Germinal center (tissue), 1 donor: ENCODE measurements at regions not wholly inside any gene's neighbourhood (a gene's known extent, or its start where the extent isn't known, plus 50 kb on each side); places are given as distances from the start of the nearest gene placed in this dataset.
A peak's percentile ranks its signal among the peaks of the same experiment; 100 is the strongest.

Source experiments
- DNase-seq: peaks from one replicate; pipeline ENCODE4 v3.0.0; 2012; ENCODE audit warnings: mixed read lengths, low spot score

- DNase-seq = no peak
These were observed 412.5 kb downstream of the LRATD1 start for GRCh38 chr2:15045054-15045453.

- no peak for DNase-seq
These were observed 414.7 kb downstream of the LRATD1 start for GRCh38 chr2:15047184-15047583.

- DNase-seq = no peak
These were observed 415.5 kb downstream of the LRATD1 start for GRCh38 chr2:15048000-15048399.

GRCh38 chr2:15049096-15049993 lies 416.8 kb downstream of the LRATD1 start:
- no peak for DNase-seq

GRCh38 chr2:15050483-15050882 lies 418.0 kb downstream of the LRATD1 start:
- DNase-seq = no peak

GRCh38 chr2:15053542-15053941 lies 421.0 kb downstream of the LRATD1 start:
- no peak for DNase-seq

- DNase-seq = peak; percentile 12
These were observed 425.7 kb downstream of the LRATD1 start for GRCh38 chr2:15058015-15058720.

- no peak for DNase-seq
These were observed 426.2 kb downstream of the LRATD1 start for GRCh38 chr2:15058721-15059157.

GRCh38 chr2:15059870-15060512 lies 427.5 kb downstream of the LRATD1 start:
- no peak for DNase-seq

GRCh38 chr2:15061268-15061667 lies 428.8 kb downstream of the LRATD1 start:
- DNase-seq = no peak

GRCh38 chr2:15066138-15066537 lies 433.6 kb downstream of the LRATD1 start:
- DNase-seq = no peak

- DNase-seq = no peak
These were observed 436.6 kb downstream of the LRATD1 start for GRCh38 chr2:15069149-15069548.

- no peak for DNase-seq
These were observed 440.3 kb downstream of the LRATD1 start for GRCh38 chr2:15072836-15073235.

GRCh38 chr2:15073664-15074063 lies 441.1 kb downstream of the LRATD1 start:
- no peak for DNase-seq

- DNase-seq = no peak
These were observed 441.8 kb downstream of the LRATD1 start for GRCh38 chr2:15074319-15074718.

GRCh38 chr2:15074751-15075700 lies 442.5 kb downstream of the LRATD1 start:
- no peak for DNase-seq

GRCh38 chr2:15076668-15077067 lies 444.2 kb downstream of the LRATD1 start:
- no peak for DNase-seq

- no peak for DNase-seq
These were observed 448.8 kb downstream of the LRATD1 start for GRCh38 chr2:15081356-15081755.

- no peak for DNase-seq
These were observed 449.9 kb downstream of the LRATD1 start for GRCh38 chr2:15082105-15083058.

- DNase-seq = no peak
These were observed 452.4 kb downstream of the LRATD1 start for GRCh38 chr2:15084826-15085489.
